ENCODE measurements at regions not wholly inside any gene's neighbourhood (a gene's known extent, or its start where the extent isn't known, plus 50 kb on each side); places are given as distances from the start of the nearest gene placed in this dataset.

DNA sequence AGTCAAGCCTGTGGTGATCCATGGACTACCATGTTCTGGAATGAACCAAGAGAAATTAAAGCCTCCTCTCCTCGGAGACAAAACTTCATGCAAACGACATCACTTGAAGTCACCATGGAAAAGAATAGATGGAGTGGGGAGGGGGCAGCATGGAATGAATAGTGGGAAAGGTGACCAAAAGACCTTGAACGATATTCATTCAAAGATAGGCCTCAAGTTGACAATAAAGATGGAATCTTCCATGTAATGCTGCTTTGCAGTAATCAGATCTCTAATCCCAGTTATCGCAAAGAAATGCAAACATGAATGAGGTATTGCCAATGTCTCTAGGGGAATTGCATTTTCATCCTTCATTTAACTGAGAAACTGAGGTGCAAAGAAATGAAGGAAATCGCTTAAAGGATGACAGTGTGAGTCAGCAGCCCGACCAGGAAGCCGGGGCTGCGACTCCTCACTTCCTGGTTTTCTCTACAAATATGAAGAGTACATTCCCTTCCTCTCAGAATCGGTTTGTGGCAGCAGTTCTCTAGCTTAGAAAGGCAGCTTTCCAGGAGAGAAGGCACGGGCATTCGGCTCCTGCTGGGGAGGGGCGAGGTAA, 65.6 kb upstream of the RREB1 start (continued):
- TF ChIP-seq, protein P1, sequence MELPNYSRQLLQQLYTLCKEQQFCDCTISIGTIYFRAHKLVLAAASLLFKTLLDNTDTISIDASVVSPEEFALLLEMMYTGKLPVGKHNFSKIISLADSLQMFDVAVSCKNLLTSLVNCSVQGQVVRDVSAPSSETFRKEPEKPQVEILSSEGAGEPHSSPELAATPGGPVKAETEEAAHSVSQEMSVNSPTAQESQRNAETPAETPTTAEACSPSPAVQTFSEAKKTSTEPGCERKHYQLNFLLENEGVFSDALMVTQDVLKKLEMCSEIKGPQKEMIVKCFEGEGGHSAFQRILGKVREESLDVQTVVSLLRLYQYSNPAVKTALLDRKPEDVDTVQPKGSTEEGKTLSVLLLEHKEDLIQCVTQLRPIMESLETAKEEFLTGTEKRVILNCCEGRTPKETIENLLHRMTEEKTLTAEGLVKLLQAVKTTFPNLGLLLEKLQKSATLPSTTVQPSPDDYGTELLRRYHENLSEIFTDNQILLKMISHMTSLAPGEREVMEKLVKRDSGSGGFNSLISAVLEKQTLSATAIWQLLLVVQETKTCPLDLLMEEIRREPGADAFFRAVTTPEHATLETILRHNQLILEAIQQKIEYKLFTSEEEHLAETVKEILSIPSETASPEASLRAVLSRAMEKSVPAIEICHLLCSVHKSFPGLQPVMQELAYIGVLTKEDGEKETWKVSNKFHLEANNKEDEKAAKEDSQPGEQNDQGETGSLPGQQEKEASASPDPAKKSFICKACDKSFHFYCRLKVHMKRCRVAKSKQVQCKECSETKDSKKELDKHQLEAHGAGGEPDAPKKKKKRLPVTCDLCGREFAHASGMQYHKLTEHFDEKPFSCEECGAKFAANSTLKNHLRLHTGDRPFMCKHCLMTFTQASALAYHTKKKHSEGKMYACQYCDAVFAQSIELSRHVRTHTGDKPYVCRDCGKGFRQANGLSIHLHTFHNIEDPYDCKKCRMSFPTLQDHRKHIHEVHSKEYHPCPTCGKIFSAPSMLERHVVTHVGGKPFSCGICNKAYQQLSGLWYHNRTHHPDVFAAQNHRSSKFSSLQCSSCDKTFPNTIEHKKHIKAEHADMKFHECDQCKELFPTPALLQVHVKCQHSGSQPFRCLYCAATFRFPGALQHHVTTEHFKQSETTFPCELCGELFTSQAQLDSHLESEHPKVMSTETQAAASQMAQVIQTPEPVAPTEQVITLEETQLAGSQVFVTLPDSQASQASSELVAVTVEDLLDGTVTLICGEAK (IDR thresholded peaks at IDR 0.05), result no peak
- TF ChIP-seq, protein P1 (CRISPR knock-in tag; IDR thresholded peaks at IDR 0.05), result no peak
- TF ChIP-seq DNMT1 (IDR thresholded peaks at IDR 0.05), result no peak
- TF ChIP-seq CC2D1A (IDR thresholded peaks at IDR 0.05), result no peak
- no peak for TF ChIP-seq PTBP1 (IDR thresholded peaks at IDR 0.05; ENCODE audit: low read depth, low read length)
- peak; percentile 78; the same call in 1 of the 2 replicates for TF ChIP-seq ZBTB17 (CRISPR knock-in tag; IDR thresholded peaks at IDR 0.05)
- no peak for TF ChIP-seq SRSF7 (optimal IDR thresholded peaks at IDR 0.05; ENCODE audit: low read depth, low read length)
- no peak for TF ChIP-seq RFX1 (IDR thresholded peaks at IDR 0.05)
- TF ChIP-seq CBX8 (IDR thresholded peaks at IDR 0.05; ENCODE audit: borderline replicate concordance, extremely low read depth, low read depth, low read length, poor library complexity, severe bottlenecking), result no peak
- no peak for TF ChIP-seq ILF3 (IDR thresholded peaks at IDR 0.05; ENCODE audit: borderline replicate concordance)
- TF ChIP-seq, protein P2, sequence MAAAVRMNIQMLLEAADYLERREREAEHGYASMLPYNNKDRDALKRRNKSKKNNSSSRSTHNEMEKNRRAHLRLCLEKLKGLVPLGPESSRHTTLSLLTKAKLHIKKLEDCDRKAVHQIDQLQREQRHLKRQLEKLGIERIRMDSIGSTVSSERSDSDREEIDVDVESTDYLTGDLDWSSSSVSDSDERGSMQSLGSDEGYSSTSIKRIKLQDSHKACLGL (CRISPR knock-in tag; IDR thresholded peaks at IDR 0.05; ENCODE audit: borderline replicate concordance, poor library complexity, severe bottlenecking), result no peak
- no peak for TF ChIP-seq PHB2 (IDR thresholded peaks at IDR 0.05; ENCODE audit: low read depth)
- no peak for TF ChIP-seq ZBTB1 (CRISPR knock-in tag; IDR thresholded peaks at IDR 0.05; ENCODE audit: borderline replicate concordance, low read depth)
- TF ChIP-seq SRSF1 (IDR thresholded peaks at IDR 0.05; ENCODE audit: low read depth, low read length), result no peak
- 0 out of 2 replicates have a peak, but pooled peaks have one; percentile 15 for TF ChIP-seq RHOXF2B (CRISPR knock-in tag; conservative IDR thresholded peaks at IDR 0.05)
- TF ChIP-seq PHF21A (IDR thresholded peaks at IDR 0.05; ENCODE audit: borderline replicate concordance, low read depth), result no peak
- TF ChIP-seq, protein P3, sequence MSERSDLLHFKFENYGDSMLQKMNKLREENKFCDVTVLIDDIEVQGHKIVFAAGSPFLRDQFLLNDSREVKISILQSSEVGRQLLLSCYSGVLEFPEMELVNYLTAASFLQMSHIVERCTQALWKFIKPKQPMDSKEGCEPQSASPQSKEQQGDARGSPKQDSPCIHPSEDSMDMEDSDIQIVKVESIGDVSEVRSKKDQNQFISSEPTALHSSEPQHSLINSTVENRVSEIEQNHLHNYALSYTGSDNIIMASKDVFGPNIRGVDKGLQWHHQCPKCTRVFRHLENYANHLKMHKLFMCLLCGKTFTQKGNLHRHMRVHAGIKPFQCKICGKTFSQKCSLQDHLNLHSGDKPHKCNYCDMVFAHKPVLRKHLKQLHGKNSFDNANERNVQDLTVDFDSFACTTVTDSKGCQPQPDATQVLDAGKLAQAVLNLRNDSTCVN (CRISPR knock-in tag; IDR thresholded peaks at IDR 0.05), result 0 out of 2 replicates have a peak, but pooled peaks have one; percentile 23
- no peak; the same call in 1 of the 2 replicates for TF ChIP-seq MAFK (IDR thresholded peaks at IDR 0.05; ENCODE audit: low read length)
- no peak for TF ChIP-seq RBM25 (IDR thresholded peaks at IDR 0.05; ENCODE audit: low read depth, low read length, severe bottlenecking)

All from K562 (cell line).